ENCODE measurements at regions not wholly inside any gene's neighbourhood (a gene's known extent, or its start where the extent isn't known, plus 50 kb on each side); places are given as distances from the start of the nearest gene placed in this dataset.
A peak's percentile ranks its signal among the peaks of the same experiment; 100 is the strongest.
"Not testable (repeated sequence)": the region's sequence is repeated elsewhere in the genome, so short reads cannot be mapped to it uniquely, and the experiment has no call there.

DNA sequence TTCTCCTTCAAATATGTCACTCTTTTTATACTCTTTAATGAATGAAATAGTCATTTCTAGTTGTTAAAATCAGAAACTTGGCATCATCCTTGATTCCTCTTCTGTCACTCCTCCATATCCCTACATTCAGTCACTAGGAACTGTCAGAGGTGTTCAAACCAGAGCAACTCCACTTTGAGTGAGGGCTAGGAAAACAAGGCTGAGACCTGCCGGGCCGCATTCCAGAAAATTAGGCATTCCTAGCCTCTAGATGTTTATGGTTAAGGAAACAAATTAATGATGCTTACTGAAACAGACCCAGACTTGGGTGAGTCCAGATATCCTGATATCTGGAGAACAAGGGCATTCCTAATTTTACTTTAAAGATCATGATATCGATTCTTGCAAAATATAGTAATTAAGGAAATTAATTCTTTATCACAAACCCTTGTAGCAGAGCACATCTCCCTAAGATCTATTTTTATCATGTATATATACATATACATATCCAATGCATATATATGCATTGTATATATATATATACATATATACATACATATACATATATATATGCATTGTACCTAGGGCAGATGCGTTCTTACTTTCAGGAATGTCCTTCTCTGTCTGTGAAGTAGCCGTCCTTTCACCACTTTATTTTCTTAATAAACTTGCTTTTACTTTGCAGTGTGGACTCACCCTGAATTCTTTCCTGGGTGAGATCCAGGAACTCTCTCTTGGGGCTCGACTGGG is 98.4 kb upstream of the GC start:
- 77% methylated on average over 6 of the region's 6 CpGs for WGBS
- H3K36me3 ChIP-seq (ENCODE audit: insufficient read depth) = no peaks in the 10 kb centered on the region
- H3K4me3 ChIP-seq (ENCODE audit: low read depth, low read length) = no peak overlapping the region
- no peak overlapping the region for H3K27ac ChIP-seq (ENCODE audit: low read depth)
- no peaks in the 10 kb centered on the region for H3K4me1 ChIP-seq (ENCODE audit: insufficient read depth)
- DNase-seq (ENCODE audit: extremely low spot score) = no peak

- DNase-seq (ENCODE audit: extremely low spot score); H3K4me1 ChIP-seq (ENCODE audit: insufficient read depth); H3K4me3 ChIP-seq (ENCODE audit: low read depth, low read length); H3K27ac ChIP-seq (ENCODE audit: low read depth); H3K36me3 ChIP-seq (ENCODE audit: insufficient read depth): not testable (repeated sequence)
- WGBS = 92% methylated on average over 5 of the region's 5 CpGs
These were observed 116.5 kb upstream of the GC start for GRCh38 chr4:71900366-71900765.

DNA sequence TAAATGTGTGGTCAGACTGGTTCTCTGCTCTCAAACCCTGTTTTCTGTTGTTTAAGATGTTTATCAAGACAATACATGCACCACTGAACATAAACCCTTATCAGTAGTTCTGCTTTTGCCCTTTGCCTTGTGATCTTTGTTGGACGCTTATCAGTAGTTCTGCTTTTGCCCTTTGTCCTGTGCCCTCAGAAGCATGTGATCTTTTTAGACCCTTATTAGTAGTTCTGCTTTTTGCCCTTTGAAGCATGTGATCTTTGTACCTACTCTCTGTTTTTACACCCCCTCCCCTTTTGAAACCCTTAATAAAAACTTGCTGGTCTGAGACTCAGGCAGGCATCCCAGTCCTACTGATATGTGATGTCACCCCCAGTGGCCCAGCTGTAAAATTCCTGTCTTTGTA is 121.7 kb upstream of the GC start:
- H3K4me3 ChIP-seq (ENCODE audit: low read depth, low read length); H3K36me3 ChIP-seq (ENCODE audit: insufficient read depth); DNase-seq (ENCODE audit: extremely low spot score); H3K27ac ChIP-seq (ENCODE audit: low read depth); H3K4me1 ChIP-seq (ENCODE audit: insufficient read depth): not testable (repeated sequence)
- WGBS = 85% methylated on average over 1 of the region's 1 CpG

GRCh38 chr4:71906096-71906495 is 122.2 kb upstream of the GC start:
- 90% methylated on average over 3 of the region's 3 CpGs for WGBS
- H3K4me1 ChIP-seq (ENCODE audit: insufficient read depth) = no peaks in the 10 kb centered on the region
- H3K27ac ChIP-seq (ENCODE audit: low read depth) = no peak overlapping the region
- no peak for DNase-seq (ENCODE audit: extremely low spot score)
- H3K4me3 ChIP-seq (ENCODE audit: low read depth, low read length) = no peak overlapping the region
- H3K36me3 ChIP-seq (ENCODE audit: insufficient read depth) = no peaks in the 10 kb centered on the region

DNA sequence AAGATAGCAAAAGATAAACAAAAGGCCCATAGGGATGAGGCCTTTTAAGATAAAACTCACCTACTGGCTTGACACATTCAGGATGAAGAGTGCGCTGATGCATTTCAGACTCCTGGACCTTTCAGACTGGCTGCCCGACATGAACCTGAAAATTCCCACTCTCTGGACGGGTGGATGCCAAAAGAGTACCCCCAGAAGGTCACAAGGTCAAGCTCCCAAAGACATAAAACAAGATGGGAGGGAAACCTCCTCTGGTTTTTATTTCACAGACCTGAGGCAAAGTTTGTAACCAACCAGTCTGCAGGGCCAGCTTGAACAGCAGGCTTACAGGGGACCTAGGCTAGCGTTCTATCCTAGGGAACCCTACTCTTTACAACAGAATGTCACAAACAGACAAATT is 123.2 kb upstream of the GC start:
- Histone ChIP-seq H3K4me3 (ENCODE audit: low read depth, low read length) (no peak overlapping the region), H3K4me1 (ENCODE audit: insufficient read depth) (no peaks in the 10 kb centered on the region), H3K36me3 (ENCODE audit: insufficient read depth) (no peaks in the 10 kb centered on the region), H3K27ac (ENCODE audit: low read depth) (no peak overlapping the region)
- no peak for DNase-seq (ENCODE audit: extremely low spot score)
- WGBS = 73% methylated on average over 4 of the region's 4 CpGs

DNA sequence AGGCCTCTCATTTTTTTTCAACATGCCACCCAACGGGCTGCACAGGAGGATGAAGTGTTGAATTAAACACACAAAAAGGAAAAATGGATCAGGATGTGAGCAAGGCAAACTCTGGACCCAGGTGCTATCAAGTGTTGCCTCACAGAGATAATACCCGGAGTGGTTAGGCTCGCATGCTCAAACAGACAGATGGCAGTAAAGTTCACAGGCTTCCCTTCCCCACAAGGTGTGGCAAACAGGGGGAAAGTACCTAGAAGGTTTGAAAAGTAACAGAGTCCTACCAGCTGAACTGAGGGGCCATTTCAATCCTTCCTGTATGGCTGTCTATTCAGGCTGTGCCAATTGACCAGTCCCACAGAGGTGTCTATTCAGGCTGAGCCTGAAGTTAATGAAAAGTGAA is 123.9 kb upstream of the GC start:
- no peaks in the 10 kb centered on the region for H3K36me3 ChIP-seq (ENCODE audit: insufficient read depth)
- WGBS = 74% methylated on average over 3 of the region's 3 CpGs
- H3K4me1 ChIP-seq (ENCODE audit: insufficient read depth) = no peaks in the 10 kb centered on the region
- H3K27ac ChIP-seq (ENCODE audit: low read depth) = no peak overlapping the region
- H3K4me3 ChIP-seq (ENCODE audit: low read depth, low read length) = no peak overlapping the region
- DNase-seq (ENCODE audit: extremely low spot score) = no peak

GRCh38 chr4:71913275-71913674 is 118.5 kb upstream of the NPFFR2 start:
- no peaks in the 10 kb centered on the region for H3K36me3 ChIP-seq (ENCODE audit: insufficient read depth)
- 84% methylated on average over 2 of the region's 2 CpGs for WGBS
- no peak for DNase-seq (ENCODE audit: extremely low spot score)
- no peak overlapping the region for H3K4me3 ChIP-seq (ENCODE audit: low read depth, low read length)
- no peak overlapping the region for H3K27ac ChIP-seq (ENCODE audit: low read depth)
- no peaks in the 10 kb centered on the region for H3K4me1 ChIP-seq (ENCODE audit: insufficient read depth)

DNA sequence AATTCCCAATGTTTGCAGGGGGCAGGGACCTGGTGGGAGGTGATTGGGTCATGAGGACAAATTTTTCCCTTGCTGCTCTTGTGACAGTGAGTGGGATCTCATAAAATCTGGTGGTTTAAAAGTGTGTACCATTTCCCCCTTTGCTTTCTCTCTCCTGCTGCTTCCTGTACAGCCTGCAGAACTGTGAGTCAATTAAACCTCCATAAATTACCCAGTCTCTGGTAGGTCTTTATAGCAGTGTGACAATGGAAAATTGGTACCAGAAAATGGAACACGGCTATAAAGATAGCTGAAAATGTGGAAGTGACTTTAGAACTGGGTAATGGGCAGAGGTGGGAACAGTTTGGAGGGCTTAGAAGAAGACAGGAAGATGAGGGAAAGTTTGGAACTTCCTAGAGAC is 108.7 kb upstream of the NPFFR2 start:
- WGBS = 5% methylated on average over 1 of the region's 1 CpG
- no peak for DNase-seq (ENCODE audit: extremely low spot score)

GRCh38 chr4:71930459-71930858 is 101.3 kb upstream of the NPFFR2 start:
- Histone ChIP-seq H3K4me3 (ENCODE audit: low read depth, low read length) (no peak overlapping the region), H3K27ac (ENCODE audit: low read depth) (no peak overlapping the region), H3K4me1 (ENCODE audit: insufficient read depth) (no peaks in the 10 kb centered on the region), H3K36me3 (ENCODE audit: insufficient read depth) (no peaks in the 10 kb centered on the region)
- DNase-seq (ENCODE audit: extremely low spot score) = no peak
- 69% methylated on average over 1 of the region's 1 CpG for WGBS

More for the DNA sequence above, 108.7 kb upstream of the NPFFR2 start:
- Histone ChIP-seq H3K4me3 (ENCODE audit: low read depth, low read length) (no peak overlapping the region), H3K36me3 (ENCODE audit: insufficient read depth) (no peaks in the 10 kb centered on the region), H3K4me1 (ENCODE audit: insufficient read depth) (no peaks in the 10 kb centered on the region), H3K27ac (ENCODE audit: low read depth) (peak overlapping the region; percentile 10)

- DNase-seq (ENCODE audit: extremely low spot score) = no peak
- Histone ChIP-seq H3K4me3 (ENCODE audit: low read depth, low read length) (no peak overlapping the region), H3K4me1 (ENCODE audit: insufficient read depth) (no peaks in the 10 kb centered on the region), H3K36me3 (ENCODE audit: insufficient read depth) (no peaks in the 10 kb centered on the region), H3K27ac (ENCODE audit: low read depth) (no peak overlapping the region)
- 55% methylated on average over 3 of the region's 3 CpGs for WGBS
These were observed 98.9 kb upstream of the NPFFR2 start for GRCh38 chr4:71932941-71933340.

- no peak overlapping the region for H3K4me3 ChIP-seq (ENCODE audit: low read depth, low read length)
- H3K27ac ChIP-seq (ENCODE audit: low read depth) = no peak overlapping the region
- no peaks in the 10 kb centered on the region for H3K4me1 ChIP-seq (ENCODE audit: insufficient read depth)
- no peak for DNase-seq (ENCODE audit: extremely low spot score)
- no peaks in the 10 kb centered on the region for H3K36me3 ChIP-seq (ENCODE audit: insufficient read depth)
These were observed 93.0 kb upstream of the NPFFR2 start for GRCh38 chr4:71938776-71939175.

GRCh38 chr4:71941001-71941400 is 90.8 kb upstream of the NPFFR2 start:
- Histone ChIP-seq H3K4me3 (ENCODE audit: low read depth, low read length) (no peak overlapping the region), H3K27ac (ENCODE audit: low read depth) (no peak overlapping the region), H3K4me1 (ENCODE audit: insufficient read depth) (no peaks in the 10 kb centered on the region), H3K36me3 (ENCODE audit: insufficient read depth) (no peaks in the 10 kb centered on the region)
- 51% methylated on average over 1 of the region's 1 CpG for WGBS
- no peak for DNase-seq (ENCODE audit: extremely low spot score)

GRCh38 chr4:71944956-71945355 is 86.8 kb upstream of the NPFFR2 start:
- no peaks in the 10 kb centered on the region for H3K36me3 ChIP-seq (ENCODE audit: insufficient read depth)
- no peak overlapping the region for H3K4me3 ChIP-seq (ENCODE audit: low read depth, low read length)
- H3K27ac ChIP-seq (ENCODE audit: low read depth) = no peak overlapping the region
- 58% methylated on average over 2 of the region's 2 CpGs for WGBS
- DNase-seq (ENCODE audit: extremely low spot score) = no peak
- no peaks in the 10 kb centered on the region for H3K4me1 ChIP-seq (ENCODE audit: insufficient read depth)

GRCh38 chr4:71945791-71946190 is 86.0 kb upstream of the NPFFR2 start:
- Histone ChIP-seq H3K4me1 (ENCODE audit: insufficient read depth) (no peaks in the 10 kb centered on the region), H3K36me3 (ENCODE audit: insufficient read depth) (no peaks in the 10 kb centered on the region), H3K27ac (ENCODE audit: low read depth) (no peak overlapping the region), H3K4me3 (ENCODE audit: low read depth, low read length) (no peak overlapping the region)
- no peak for DNase-seq (ENCODE audit: extremely low spot score)
- 71% methylated on average over 2 of the region's 2 CpGs for WGBS

- no peak overlapping the region for H3K4me3 ChIP-seq (ENCODE audit: low read depth, low read length)
- no peak overlapping the region for H3K27ac ChIP-seq (ENCODE audit: low read depth)
- WGBS = 66% methylated on average over 2 of the region's 2 CpGs
- DNase-seq (ENCODE audit: extremely low spot score) = no peak
- no peaks in the 10 kb centered on the region for H3K4me1 ChIP-seq (ENCODE audit: insufficient read depth)
- H3K36me3 ChIP-seq (ENCODE audit: insufficient read depth) = no peaks in the 10 kb centered on the region
These were observed 72.8 kb upstream of the NPFFR2 start for GRCh38 chr4:71958978-71959377.
